HCT116 (cell line): ENCODE measurements at regions not wholly inside any gene's neighbourhood (a gene's known extent, or its start where the extent isn't known, plus 50 kb on each side); places are given as distances from the start of the nearest gene placed in this dataset.

ENCODE experiments used
- ATAC-seq: fragments of 200-7000 bp; cut with Tn5 transposase; 2 replicates; pipeline ENCODE4 v1.9.1; 2020; ENCODE audit warnings: mild to moderate bottlenecking, moderate library complexity
- BruUV-seq: library from RNA; stranded (reverse); fragments of 400-500 nt; replicated peaks from 2 replicates; lab custom pipeline; 2021; lab: Mats Ljungman, UMichigan
- CTCF ChIA-PET: fragments of 300-600 bp; sonication (Branson Sonifier 250); formaldehyde crosslinking; loops from one replicate; lab custom pipeline; 2021; ENCODE audit warnings: antibody characterized with exemption; lab: Charles Lee
- POLR2A ChIA-PET: fragments of 300-600, 350-600 bp; sonication (Branson Sonifier 250); formaldehyde crosslinking; loops from one replicate; lab custom pipeline; 2021; ENCODE audit warnings: antibody characterized with exemption; lab: Charles Lee
- RAD21 ChIA-PET, 2 experiments: fragments of 300-600 bp; sonication (Branson Sonifier 250); formaldehyde crosslinking; loops; one replicate each; lab custom pipeline; 2023; ENCODE audit warnings: low total read pairs in 2 of 2; ENCODE audit not compliant: uncharacterized antibody in 2 of 2, unreplicated experiment in 2 of 2, low non-redundant PET in 1 of 2; lab: Charles Lee
- DNase-seq: peaks from one replicate; pipeline ENCODE4 v3.0.0-alpha.2; 2010; ENCODE audit warnings: low read depth, low spot score
- H2AFZ ChIP-seq: fragments of 200-600 bp; shearing (Covaris generic), sonication (generic); 2 replicates; pipeline ENCODE4 v1.6.1; 2017; ENCODE audit warnings: low read depth, mixed run types, mixed read lengths, antibody characterized with exemption, low read length; ENCODE audit not compliant: poor library complexity, severe bottlenecking
- H3K27ac ChIP-seq: 2 replicates; pipeline ENCODE4 v1.5.1; 2012; ENCODE audit warnings: low read depth, low read length
- H3K27me3 ChIP-seq: fragments of 200-600 bp; sonication (generic); 2 replicates; pipeline ENCODE4 v1.6.1; 2016; ENCODE audit warnings: mixed run types, low read length, mixed read lengths; ENCODE audit not compliant: insufficient read depth
- H3K36me3 ChIP-seq, 2 experiments: fragments of 200-500 bp in 1 of 2; fragments of 200-600 bp in 1 of 2; sonication (Bioruptor generic) in 1 of 2; sonication (generic) in 1 of 2; 2 replicates each; pipeline versions ENCODE4 v1.5.1 to v1.6.1; 2014 to 2016; ENCODE audit warnings: low read length in 2 of 2, inconsistent platforms in 1 of 2, mixed read lengths in 1 of 2, mixed run types in 1 of 2; ENCODE audit not compliant: insufficient read depth in 2 of 2, control insufficient read depth in 1 of 2
- H3K4me1 ChIP-seq, 2 experiments: fragments of 200-600 bp in 1 of 2; sonication (generic) in 1 of 2; 2 replicates each; pipeline versions ENCODE4 v1.5.1 to v1.6.1; 2012 to 2017; ENCODE audit warnings: low read length in 2 of 2, inconsistent platforms in 1 of 2, mild to moderate bottlenecking in 1 of 2, mixed read lengths in 1 of 2, mixed run types in 1 of 2, moderate library complexity in 1 of 2; ENCODE audit not compliant: insufficient read depth in 2 of 2, control insufficient read depth in 1 of 2
- H3K4me2 ChIP-seq: fragments of 200-600 bp; sonication (generic); 2 replicates; pipeline ENCODE4 v1.6.1; 2017; ENCODE audit warnings: mixed run types, low read length, mixed read lengths
- H3K4me3 ChIP-seq, 2 experiments: fragments of 200-600 bp in 1 of 2; sonication (generic) in 1 of 2; replicated peaks in 1 of 2; 2 replicates each; pipeline ENCODE4 v1.5.1; 2011 to 2016; ENCODE audit warnings: low read length in 2 of 2, control low read depth in 1 of 2, low read depth in 1 of 2, mild to moderate bottlenecking in 1 of 2, mixed read lengths in 1 of 2, mixed run types in 1 of 2
- H3K79me2 ChIP-seq: fragments of 200-600 bp; sonication (generic); 2 replicates; pipeline ENCODE4 v1.6.1; 2017; ENCODE audit warnings: mild to moderate bottlenecking, mixed run types, low read length, moderate library complexity, mixed read lengths; ENCODE audit not compliant: insufficient read depth
- H3K9ac ChIP-seq: fragments of 200-600 bp; sonication (generic); 2 replicates; pipeline ENCODE4 v1.6.1; 2016; ENCODE audit warnings: low read length, mixed read lengths
- H3K9me2 ChIP-seq: fragments of 200-600 bp; sonication (generic), shearing (Covaris generic); 2 replicates; pipeline ENCODE4 v1.6.1; 2017; ENCODE audit warnings: mixed run types, mild to moderate bottlenecking, moderate library complexity; ENCODE audit not compliant: insufficient read depth
- H3K9me3 ChIP-seq, 2 experiments: fragments of 200-500 bp in 1 of 2; fragments of 200-600 bp in 1 of 2; sonication (Bioruptor generic) in 1 of 2; sonication (generic) in 1 of 2; 2 replicates each; pipeline ENCODE4 v1.6.1; 2014 to 2017; ENCODE audit warnings: low read length in 2 of 2, mixed read lengths in 2 of 2, inconsistent platforms in 1 of 2, low read depth in 1 of 2, mild to moderate bottlenecking in 1 of 2, mixed run types in 1 of 2, moderate library complexity in 1 of 2; ENCODE audit not compliant: control insufficient read depth in 1 of 2, insufficient read depth in 1 of 2
- H4K20me1 ChIP-seq: fragments of 200-600 bp; sonication (generic), shearing (Covaris generic); 2 replicates; pipeline ENCODE4 v1.6.1; 2017; ENCODE audit warnings: mixed run types, mild to moderate bottlenecking, moderate library complexity; ENCODE audit not compliant: insufficient read depth
- CTCF ChIP-seq, 3 experiments: fragments of 200-600 bp in 1 of 3; sonication (generic) in 1 of 3; IDR thresholded peaks in 2 of 3; conservative IDR thresholded peaks in 1 of 3; 2 replicates each; pipeline ENCODE4 v1.5.1; 2012 to 2017; ENCODE audit warnings: low read depth in 2 of 3, low read length in 2 of 3, antibody characterized with exemption in 1 of 3, borderline replicate concordance in 1 of 3, control low read depth in 1 of 3, mild to moderate bottlenecking in 1 of 3, mixed read lengths in 1 of 3, mixed run types in 1 of 3, moderate library complexity in 1 of 3; ENCODE audit not compliant: insufficient read depth in 1 of 3
- ELF1 ChIP-seq: IDR thresholded peaks from 2 replicates; pipeline ENCODE4 v1.6.1; 2012; ENCODE audit warnings: low read depth, borderline replicate concordance
- EZH2 ChIP-seq: fragments of 200-600 bp; sonication (generic); IDR thresholded peaks from 2 replicates; pipeline ENCODE4 v1.6.1; 2017; ENCODE audit warnings: antibody characterized with exemption, mixed run types
- MAX ChIP-seq: IDR thresholded peaks from 2 replicates; pipeline ENCODE4 v1.6.1; 2012
- POLR2AphosphoS5 ChIP-seq: IDR thresholded peaks from 2 replicates; pipeline ENCODE4 v1.6.1; 2011; ENCODE audit warnings: mild to moderate bottlenecking, low read depth, low read length, moderate library complexity
- RAD21 ChIP-seq: IDR thresholded peaks from 2 replicates; pipeline ENCODE4 v1.6.1; 2012; ENCODE audit warnings: low read depth, mild to moderate bottlenecking
- REST ChIP-seq: IDR thresholded peaks from 2 replicates; pipeline ENCODE4 v1.6.1; 2012; ENCODE audit warnings: low read depth
- YY1 ChIP-seq: IDR thresholded peaks from 2 replicates; pipeline ENCODE4 v1.6.1; 2011; ENCODE audit warnings: low read length, low read depth, moderate library complexity, mild to moderate bottlenecking; ENCODE audit not compliant: insufficient replicate concordance; ENCODE audit errors: extremely low read depth
- intact Hi-C: fragments of 100-400 bp; cut with micrococcal nuclease; formaldehyde crosslinking; loops from 2 replicates; pipeline ENCODE4 v1.10.0; 2022
- TF ChIP-seq, protein P1 (sequence below): IDR thresholded peaks from 2 replicates; pipeline ENCODE4 v1.6.1; 2011; ENCODE audit warnings: mild to moderate bottlenecking, low read length, moderate library complexity; ENCODE audit not compliant: insufficient replicate concordance; ENCODE audit errors: extremely low read depth

DNA sequence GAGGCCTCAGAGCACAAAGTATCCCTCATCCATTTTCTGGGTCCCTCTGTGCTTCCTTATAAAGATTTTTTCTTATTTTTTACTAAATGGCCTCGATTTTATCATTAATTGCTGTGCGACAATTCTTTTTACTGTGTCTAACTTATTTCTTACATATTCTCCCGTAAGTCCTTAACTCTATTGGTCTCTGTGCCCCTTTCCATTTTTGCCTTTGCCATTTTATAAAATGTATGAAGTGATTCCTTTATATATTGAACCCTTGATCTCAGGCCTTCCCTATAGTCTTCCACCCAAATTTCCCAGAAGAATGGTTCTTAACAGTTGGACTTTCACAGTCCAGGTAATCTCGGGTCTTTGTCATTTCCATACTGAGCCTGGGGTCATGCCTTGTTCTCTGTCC is 55.0 kb upstream of the ESRRB start:
- H3K27me3 ChIP-seq, result no peaks in the 10 kb centered on the region
- no peak for TF ChIP-seq EZH2
- TF ChIP-seq REST, result no peak
- TF ChIP-seq, protein P1, sequence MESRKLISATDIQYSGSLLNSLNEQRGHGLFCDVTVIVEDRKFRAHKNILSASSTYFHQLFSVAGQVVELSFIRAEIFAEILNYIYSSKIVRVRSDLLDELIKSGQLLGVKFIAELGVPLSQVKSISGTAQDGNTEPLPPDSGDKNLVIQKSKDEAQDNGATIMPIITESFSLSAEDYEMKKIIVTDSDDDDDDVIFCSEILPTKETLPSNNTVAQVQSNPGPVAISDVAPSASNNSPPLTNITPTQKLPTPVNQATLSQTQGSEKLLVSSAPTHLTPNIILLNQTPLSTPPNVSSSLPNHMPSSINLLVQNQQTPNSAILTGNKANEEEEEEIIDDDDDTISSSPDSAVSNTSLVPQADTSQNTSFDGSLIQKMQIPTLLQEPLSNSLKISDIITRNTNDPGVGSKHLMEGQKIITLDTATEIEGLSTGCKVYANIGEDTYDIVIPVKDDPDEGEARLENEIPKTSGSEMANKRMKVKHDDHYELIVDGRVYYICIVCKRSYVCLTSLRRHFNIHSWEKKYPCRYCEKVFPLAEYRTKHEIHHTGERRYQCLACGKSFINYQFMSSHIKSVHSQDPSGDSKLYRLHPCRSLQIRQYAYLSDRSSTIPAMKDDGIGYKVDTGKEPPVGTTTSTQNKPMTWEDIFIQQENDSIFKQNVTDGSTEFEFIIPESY, result no peak
- TF ChIP-seq RAD21, result no peak
- no peak for TF ChIP-seq YY1
- TF ChIP-seq POLR2AphosphoS5, result no peak
- TF ChIP-seq ELF1, result no peak
- no peak for TF ChIP-seq MAX
- no peak for TF ChIP-seq CTCF (IDR thresholded peaks at IDR 0.05 in 2 of 3, conservative IDR thresholded peaks at IDR 0.05 in 1 of 3; ENCODE audit: borderline replicate concordance in 1 of 3, insufficient read depth in 1 of 3, low read depth in 2 of 3, low read length in 2 of 3)
- TF ChIP-seq, all 23 proteins: peak for 0
- ATAC-seq (no peak), DNase-seq (no peak)
- Histone ChIP-seq H2AFZ (no peak overlapping the region), H3K9me3 (no peaks in the 10 kb centered on the region), H3K4me1 (no peaks in the 10 kb centered on the region), H4K20me1 (no peaks in the 10 kb centered on the region), H3K9ac (no peak overlapping the region), H3K36me3 (no peaks in the 10 kb centered on the region), H3K27ac (no peak overlapping the region), H3K4me2 (no peak overlapping the region), H3K9me2 (no peaks in the 10 kb centered on the region), H3K79me2 (no peaks in the 10 kb centered on the region), H3K4me3 (no peak overlapping the region)
- ChIA-PET POLR2A (no interaction called here), CTCF (no interaction called here), RAD21 (no interaction called here)
- no TSS peak for BruUV-seq
- intact Hi-C loops, result no loop called here
